H9 (cell line): ENCODE measurements at regions not wholly inside any gene's neighbourhood (a gene's known extent, or its start where the extent isn't known, plus 50 kb on each side); places are given as distances from the start of the nearest gene placed in this dataset.

Experiments used
- DNase-seq: peaks from one replicate; pipeline ENCODE4 v3.0.0-alpha.2; 2017
- H2AFZ ChIP-seq: one replicate; pipeline ENCODE4 v1.6.1; 2013; ENCODE audit warnings: mild to moderate bottlenecking, low read length, control low read depth, moderate library complexity
- H2AK5ac ChIP-seq: 2 replicates; pipeline ENCODE4 v1.6.1; 2013; ENCODE audit warnings: low read length, control low read depth, mixed read lengths; ENCODE audit not compliant: insufficient read length
- H2BK120ac ChIP-seq: one replicate; pipeline ENCODE4 v1.6.1; 2013; ENCODE audit warnings: low read depth, mild to moderate bottlenecking, low read length, control low read depth, inconsistent platforms; ENCODE audit not compliant: poor library complexity, severe bottlenecking
- H2BK12ac ChIP-seq: 2 replicates; pipeline ENCODE4 v1.6.1; 2013; ENCODE audit warnings: low read length, control low read depth, mixed read lengths, low read depth; ENCODE audit not compliant: insufficient read length
- H2BK15ac ChIP-seq: 2 replicates; pipeline ENCODE4 v1.6.1; 2013; ENCODE audit warnings: low read depth, low read length, control low read depth
- H2BK20ac ChIP-seq: one replicate; pipeline ENCODE4 v1.6.1; 2013; ENCODE audit warnings: low read depth, mild to moderate bottlenecking, low read length, control low read depth, inconsistent platforms; ENCODE audit not compliant: poor library complexity, severe bottlenecking
- H2BK5ac ChIP-seq: 2 replicates; pipeline ENCODE4 v1.6.1; 2013; ENCODE audit warnings: low read length, control low read depth, mixed read lengths; ENCODE audit not compliant: insufficient read length
- H3K14ac ChIP-seq: 2 replicates; pipeline ENCODE4 v1.6.1; 2013; ENCODE audit warnings: low read length, control low read depth; ENCODE audit not compliant: insufficient read depth
- H3K18ac ChIP-seq: 2 replicates; pipeline ENCODE4 v1.6.1; 2013; ENCODE audit warnings: low read depth, mild to moderate bottlenecking, mixed read lengths, low read length, control low read depth; ENCODE audit not compliant: insufficient read length
- H3K23ac ChIP-seq: 2 replicates; pipeline ENCODE4 v1.6.1; 2013; ENCODE audit warnings: low read length, control low read depth, mixed read lengths, low read depth; ENCODE audit not compliant: insufficient read length
- H3K23me2 ChIP-seq: 2 replicates; pipeline ENCODE4 v1.6.1; 2013; ENCODE audit warnings: low read depth, mild to moderate bottlenecking, mixed read lengths, low read length, control low read depth; ENCODE audit not compliant: insufficient read length, poor library complexity, severe bottlenecking
- H3K27ac ChIP-seq: 2 replicates; pipeline ENCODE4 v1.5.1; 2013; ENCODE audit warnings: low read length, control low read depth, mixed read lengths, low read depth; ENCODE audit not compliant: insufficient read length
- H3K27me3 ChIP-seq: 2 replicates; pipeline ENCODE4 v1.6.1; 2013; ENCODE audit warnings: low read length, control low read depth, inconsistent platforms; ENCODE audit not compliant: insufficient read depth
- H3K4ac ChIP-seq: 2 replicates; pipeline ENCODE4 v1.6.1; 2013; ENCODE audit warnings: low read depth, mild to moderate bottlenecking, control low read depth, inconsistent platforms, low read length, moderate library complexity
- H3K4me1 ChIP-seq: 2 replicates; pipeline ENCODE4 v1.6.1; 2013; ENCODE audit warnings: low read length, control low read depth, inconsistent platforms; ENCODE audit not compliant: insufficient read depth
- H3K4me2 ChIP-seq: 2 replicates; pipeline ENCODE4 v1.6.1; 2013; ENCODE audit warnings: low read length, control low read depth, mixed read lengths; ENCODE audit not compliant: insufficient read length, insufficient read depth
- H3K56ac ChIP-seq: 2 replicates; pipeline ENCODE4 v1.6.1; 2013; ENCODE audit warnings: low read depth, mild to moderate bottlenecking, mixed read lengths, low read length, control low read depth; ENCODE audit not compliant: insufficient read length
- H3K79me1 ChIP-seq: 2 replicates; pipeline ENCODE4 v1.6.1; 2013; ENCODE audit warnings: low read depth, mild to moderate bottlenecking, moderate library complexity, low read length, control low read depth, inconsistent platforms; ENCODE audit not compliant: insufficient read depth, poor library complexity, severe bottlenecking
- H3K79me2 ChIP-seq: 2 replicates; pipeline ENCODE4 v1.6.1; 2013; ENCODE audit warnings: low read length, control low read depth, inconsistent platforms; ENCODE audit not compliant: insufficient read depth
- H3K9ac ChIP-seq: 2 replicates; pipeline ENCODE4 v1.6.1; 2013; ENCODE audit warnings: low read length, control low read depth, mixed read lengths; ENCODE audit not compliant: insufficient read length; ENCODE audit errors: extremely low read depth
- H3K9me3 ChIP-seq: one replicate; pipeline ENCODE4 v1.6.1; 2013; ENCODE audit warnings: low read depth, low read length, inconsistent platforms; ENCODE audit not compliant: control insufficient read depth
- H3T11ph ChIP-seq: one replicate; pipeline ENCODE4 v1.6.1; 2013; ENCODE audit warnings: mild to moderate bottlenecking, low read length, control low read depth, inconsistent platforms
- H4K20me1 ChIP-seq: one replicate; pipeline ENCODE4 v1.6.1; 2013; ENCODE audit not compliant: control insufficient read depth, insufficient read length, insufficient read depth
- H4K5ac ChIP-seq: 2 replicates; pipeline ENCODE4 v1.6.1; 2013; ENCODE audit warnings: low read depth, mild to moderate bottlenecking, mixed read lengths, low read length, control low read depth; ENCODE audit not compliant: insufficient read length
- H4K8ac ChIP-seq: replicated peaks from 2 replicates; pipeline ENCODE4 v1.6.1; 2013; ENCODE audit warnings: low read length, control low read depth, mixed read lengths, low read depth; ENCODE audit not compliant: insufficient read length
- H4K91ac ChIP-seq: 2 replicates; pipeline ENCODE4 v1.6.1; 2013; ENCODE audit warnings: low read depth, mild to moderate bottlenecking, moderate library complexity, mixed read lengths, low read length, control low read depth; ENCODE audit not compliant: insufficient read length
- H3K27ac Mint-ChIP-seq, 3 experiments: 2 replicates in 2 of 3; 3 replicates in 1 of 3; pipeline ENCODE4 v1.8.0; 2020 to 2021; ENCODE audit warnings: mixed read lengths in 3 of 3, mild to moderate bottlenecking in 1 of 3, moderate library complexity in 1 of 3
- H3K27me3 Mint-ChIP-seq: 2 replicates; pipeline ENCODE4 v1.8.0; 2021; ENCODE audit warnings: low read depth, mild to moderate bottlenecking, moderate library complexity, mixed read lengths
- H3K36me3 Mint-ChIP-seq, 3 experiments: 2 replicates in 2 of 3; 3 replicates in 1 of 3; pipeline ENCODE4 v1.8.0; 2020 to 2021; ENCODE audit warnings: low read depth in 3 of 3, mixed read lengths in 3 of 3; ENCODE audit not compliant: insufficient read depth in 1 of 3
- H3K4me1 Mint-ChIP-seq, 2 experiments: 2 replicates each; pipeline ENCODE4 v1.8.0; 2020; ENCODE audit warnings: mixed read lengths in 2 of 2
- H3K4me3 Mint-ChIP-seq, 2 experiments: 2 replicates in 1 of 2; 3 replicates in 1 of 2; pipeline ENCODE4 v1.8.0; 2020 to 2021; ENCODE audit warnings: mild to moderate bottlenecking in 2 of 2, mixed read lengths in 2 of 2, moderate library complexity in 1 of 2
- H3K9me3 Mint-ChIP-seq, 2 experiments: 2 replicates in 1 of 2; 3 replicates in 1 of 2; pipeline ENCODE4 v1.8.0; 2020; ENCODE audit warnings: mild to moderate bottlenecking in 2 of 2, mixed read lengths in 2 of 2, moderate library complexity in 1 of 2
- WGBS: extraction: QIAGEN DNeasy Blood & Tissue Kit; methylation state at CpG from one replicate; pipeline ENCODE4 v1.1.7; 2013; ENCODE audit warnings: missing lambda C conversion rate, low lambda C conversion rate, mixed read lengths; ENCODE audit not compliant: insufficient read length; ENCODE audit errors: extremely low coverage; 5-methylcytosine and 5-hydroxymethylcytosine counted together
- TF ChIP-seq, protein P1 (sequence below): fragments of 200-600 bp; sonication (generic); conservative IDR thresholded peaks from 3 replicates; pipeline ENCODE4 v1.8.0; 2021; ENCODE audit warnings: antibody characterized with exemption, mild to moderate bottlenecking

DNA sequence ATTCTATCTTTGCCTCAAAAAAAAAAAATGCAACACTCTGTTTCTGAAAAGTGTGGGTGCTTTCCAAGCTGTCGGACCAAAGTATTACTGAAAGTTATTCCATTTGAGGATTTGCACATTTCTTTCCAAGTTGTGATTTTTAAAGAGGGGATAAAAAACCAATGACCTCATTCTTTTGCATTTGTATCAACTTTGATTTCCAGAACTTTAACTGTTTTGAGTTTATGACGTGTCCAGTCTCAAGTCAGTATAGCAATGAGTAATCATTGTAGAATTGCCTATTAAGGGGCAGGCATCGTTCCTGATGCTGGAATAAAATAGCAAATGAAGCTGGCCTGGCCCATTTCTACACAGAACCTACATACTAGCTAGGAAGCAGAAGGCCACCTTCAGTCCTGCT is 229.6 kb upstream of the RBFOX1 start:
- Histone ChIP-seq H3K23me2 (no peaks in the 10 kb centered on the region), H3K14ac (no peak overlapping the region), H3K27me3 (no peaks in the 10 kb centered on the region), H3K23ac (no peak overlapping the region), H3K18ac (no peak overlapping the region), H3K56ac (no peak overlapping the region), H4K5ac (no peak overlapping the region), H4K20me1 (no peaks in the 10 kb centered on the region), H3K4me2 (no peak overlapping the region), H3K79me2 (no peaks in the 10 kb centered on the region), H2BK12ac (no peak overlapping the region), H2BK15ac (no peak overlapping the region), H3K79me1 (no peaks in the 10 kb centered on the region), H2AFZ (no peak overlapping the region), H2BK20ac (no peak overlapping the region), H2BK120ac (no peak overlapping the region), H3K9me3 (no peaks in the 10 kb centered on the region), H3K4me1 (no peaks in the 10 kb centered on the region; the same call in 1 of the 2 replicates), H3K4ac (no peak overlapping the region), H4K91ac (no peak overlapping the region), H3K27ac (no peak overlapping the region), H4K8ac (no peak overlapping the region), H3T11ph (no peak overlapping the region), H3K9ac (no peak overlapping the region), H2AK5ac (no peak overlapping the region), H2BK5ac (no peak overlapping the region)
- WGBS, result no CpG with 5 or more reads among the region's 3 CpGs
- Mint-ChIP-seq H3K9me3 (no peaks in the 10 kb centered on the region), H3K36me3 (no peaks in the 10 kb centered on the region), H3K27me3 (no peaks in the 10 kb centered on the region; the same call in 1 of the 2 replicates), H3K4me3 (no peak overlapping the region), H3K27ac (no peak overlapping the region), H3K4me1 (peaks cover 0 to 3% of the 10 kb centered on the region in 2 experiments; a peak in 1 of 4 replicates)
- DNase-seq, result no peak
- TF ChIP-seq, protein P1, sequence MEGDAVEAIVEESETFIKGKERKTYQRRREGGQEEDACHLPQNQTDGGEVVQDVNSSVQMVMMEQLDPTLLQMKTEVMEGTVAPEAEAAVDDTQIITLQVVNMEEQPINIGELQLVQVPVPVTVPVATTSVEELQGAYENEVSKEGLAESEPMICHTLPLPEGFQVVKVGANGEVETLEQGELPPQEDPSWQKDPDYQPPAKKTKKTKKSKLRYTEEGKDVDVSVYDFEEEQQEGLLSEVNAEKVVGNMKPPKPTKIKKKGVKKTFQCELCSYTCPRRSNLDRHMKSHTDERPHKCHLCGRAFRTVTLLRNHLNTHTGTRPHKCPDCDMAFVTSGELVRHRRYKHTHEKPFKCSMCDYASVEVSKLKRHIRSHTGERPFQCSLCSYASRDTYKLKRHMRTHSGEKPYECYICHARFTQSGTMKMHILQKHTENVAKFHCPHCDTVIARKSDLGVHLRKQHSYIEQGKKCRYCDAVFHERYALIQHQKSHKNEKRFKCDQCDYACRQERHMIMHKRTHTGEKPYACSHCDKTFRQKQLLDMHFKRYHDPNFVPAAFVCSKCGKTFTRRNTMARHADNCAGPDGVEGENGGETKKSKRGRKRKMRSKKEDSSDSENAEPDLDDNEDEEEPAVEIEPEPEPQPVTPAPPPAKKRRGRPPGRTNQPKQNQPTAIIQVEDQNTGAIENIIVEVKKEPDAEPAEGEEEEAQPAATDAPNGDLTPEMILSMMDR, result no peak
